Activated CD4-positive, alpha-beta T cell treated with anti-CD3 and anti-CD28 coated beads, Interleukin-2, amount 10 ng/mL, durations not matched to agents 7 days and 5 days (primary cell): ENCODE measurements at regions not wholly inside any gene's neighbourhood (a gene's known extent, or its start where the extent isn't known, plus 50 kb on each side); places are given as distances from the start of the nearest gene placed in this dataset.
A peak's percentile ranks its signal among the peaks of the same experiment; 100 is the strongest.

Experiments
- CTCF ChIA-PET: fragments of 350-600 bp; sonication (Branson Sonifier 250); formaldehyde crosslinking; loops from one replicate; lab custom pipeline; 2021; ENCODE audit warnings: antibody characterized with exemption; lab: Charles Lee
- POLR2A ChIA-PET: fragments of 350-600 bp; sonication (Branson Sonifier 250); formaldehyde crosslinking; loops from one replicate; lab custom pipeline; 2021; ENCODE audit warnings: antibody characterized with exemption; lab: Charles Lee
- DNase-seq: peaks from one replicate; pipeline ENCODE4 v3.0.0-alpha.2; 2020
- H3K27ac Mint-ChIP-seq: one replicate; pipeline ENCODE4 v1.8.0; 2021; ENCODE audit warnings: mild to moderate bottlenecking, moderate library complexity, mixed read lengths
- H3K27me3 Mint-ChIP-seq: one replicate; pipeline ENCODE4 v1.8.0; 2021; ENCODE audit warnings: mixed read lengths
- H3K36me3 Mint-ChIP-seq: one replicate; pipeline ENCODE4 v1.8.0; 2021; ENCODE audit warnings: low read depth, mixed read lengths
- H3K4me1 Mint-ChIP-seq: one replicate; pipeline ENCODE4 v1.8.0; 2021; ENCODE audit warnings: mixed read lengths
- H3K4me3 Mint-ChIP-seq: one replicate; pipeline ENCODE4 v1.8.0; 2021; ENCODE audit warnings: mild to moderate bottlenecking, moderate library complexity, mixed read lengths
- H3K9me3 Mint-ChIP-seq: one replicate; pipeline ENCODE4 v1.8.0; 2021; ENCODE audit warnings: mixed read lengths

DNA sequence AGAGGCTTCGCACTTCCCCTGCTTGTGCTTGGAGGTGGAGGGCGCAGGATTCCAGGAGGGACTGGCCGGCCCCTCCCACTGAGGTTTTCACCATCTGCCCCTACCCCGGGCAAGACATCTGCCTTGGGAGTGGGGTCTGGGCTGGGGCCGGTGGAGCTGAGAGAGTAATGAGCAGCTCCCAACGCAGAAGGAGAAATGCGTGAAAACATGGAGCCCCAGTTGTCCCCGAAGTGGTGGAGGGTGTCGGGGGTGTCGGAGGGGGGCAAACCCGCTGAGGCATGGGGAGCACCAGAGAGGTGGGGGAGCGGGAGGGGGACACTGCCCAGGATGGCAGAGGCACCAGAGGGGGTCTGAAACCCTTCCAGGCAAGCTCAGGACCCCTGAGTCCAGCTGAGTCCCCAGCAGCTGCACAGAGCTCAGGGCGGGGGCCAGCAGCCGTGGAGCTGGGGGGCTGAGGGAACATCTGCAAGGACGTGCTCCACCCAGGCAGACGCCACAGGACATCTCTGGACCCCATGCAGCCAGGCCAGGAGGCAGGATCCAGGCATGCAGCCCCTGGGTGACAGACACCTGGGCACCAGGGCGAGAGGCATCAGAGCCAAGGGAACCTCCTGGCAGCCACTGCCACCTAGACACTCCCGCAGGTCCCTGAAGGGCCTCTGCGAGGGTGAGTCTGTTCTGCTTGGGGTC, 110.6 kb downstream of the SIK1 start:
- no peaks in the 10 kb centered on the region for H3K9me3 Mint-ChIP-seq
- H3K4me1 Mint-ChIP-seq, result peaks cover 26% of the 10 kb centered on the region
- no peak overlapping the region for H3K27ac Mint-ChIP-seq
- DNase-seq, result no peak
- H3K36me3 Mint-ChIP-seq, result no peaks in the 10 kb centered on the region
- no peaks in the 10 kb centered on the region for H3K27me3 Mint-ChIP-seq
- ChIA-PET CTCF (no interaction called here), POLR2A (no interaction called here)
- H3K4me3 Mint-ChIP-seq, result no peak overlapping the region

DNA sequence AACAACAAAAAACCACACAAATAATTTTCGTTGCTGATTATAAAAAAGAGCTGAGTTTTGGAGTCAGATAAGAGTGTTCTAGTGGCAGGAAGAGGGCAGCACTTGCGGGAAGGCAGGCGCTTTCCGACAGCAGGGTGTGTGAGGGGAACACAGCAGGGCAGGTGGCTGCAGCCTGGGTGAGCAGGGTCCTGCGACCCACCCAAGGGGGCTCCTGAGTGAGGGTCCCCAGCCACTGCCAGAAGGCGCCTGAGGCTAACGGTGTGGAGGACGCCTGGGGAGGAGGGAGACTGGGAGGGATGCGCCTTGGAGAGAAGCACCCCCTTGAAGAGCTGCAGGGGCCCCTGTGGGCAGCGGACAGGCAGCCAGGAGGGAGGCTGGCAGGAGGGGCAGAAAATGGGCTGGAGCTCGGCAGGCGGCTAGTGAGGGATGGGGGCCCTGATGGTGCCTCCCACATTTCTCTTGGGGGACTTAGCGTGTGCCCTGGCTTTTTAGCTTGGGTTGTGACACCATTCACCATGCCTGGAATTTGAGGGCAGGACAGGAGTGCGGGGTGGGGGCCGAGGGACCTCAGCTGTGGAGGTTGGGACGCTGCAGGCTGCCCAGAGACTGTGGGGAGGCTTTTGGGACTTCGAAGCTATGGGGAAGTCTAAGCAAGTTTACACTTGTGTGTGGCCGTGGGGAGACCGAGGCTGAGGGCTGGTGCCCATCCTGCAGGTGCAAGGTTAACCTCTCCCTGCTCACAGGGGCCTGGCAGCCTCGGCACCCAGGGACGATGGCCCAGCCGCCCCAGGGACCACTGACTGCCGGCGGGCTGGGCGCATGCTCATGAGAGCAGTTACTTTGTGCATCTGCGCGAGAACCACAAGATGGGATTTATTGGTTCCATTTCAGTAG, 111.4 kb downstream of the SIK1 start:
- ChIA-PET CTCF (interaction anchor here (1.4 kb wide), 1 partner anchor 10 kb away, joined by 4 read pairs; no protein-coding TSS in a partner anchor), POLR2A (no interaction called here)
- H3K36me3 Mint-ChIP-seq, result no peaks in the 10 kb centered on the region
- H3K27ac Mint-ChIP-seq, result peak overlapping the region; percentile 74
- H3K4me1 Mint-ChIP-seq, result peaks cover 28% of the 10 kb centered on the region
- DNase-seq, result peak; percentile 47
- peaks cover 2% of the 10 kb centered on the region for H3K27me3 Mint-ChIP-seq
- no peaks in the 10 kb centered on the region for H3K9me3 Mint-ChIP-seq
- no peak overlapping the region for H3K4me3 Mint-ChIP-seq

DNA sequence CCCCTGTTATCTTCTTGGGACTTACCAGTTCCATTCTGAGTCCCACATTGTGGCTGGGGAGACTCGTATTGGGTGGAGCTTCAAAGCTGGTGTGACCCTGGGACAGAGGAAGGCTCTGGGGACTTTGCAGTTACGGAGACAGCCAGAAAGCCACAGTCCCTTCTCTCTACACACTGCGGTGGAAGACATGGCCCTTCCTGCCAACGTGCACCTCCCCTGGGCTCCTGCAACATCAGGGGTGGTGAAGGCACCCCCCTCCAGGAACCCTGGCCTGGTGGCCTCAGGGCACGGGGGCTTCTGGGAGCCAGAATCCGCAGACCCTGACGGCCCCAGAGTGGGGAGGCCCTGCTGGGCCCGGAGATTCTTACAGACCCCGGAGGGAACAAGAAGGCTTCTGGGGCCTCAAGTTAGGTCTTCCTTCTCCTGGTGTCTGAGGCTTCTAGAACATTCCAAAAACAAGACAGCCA, 113.0 kb downstream of the SIK1 start:
- CTCF ChIA-PET, result interaction anchor here (1.4 kb wide), 1 partner anchor 12 kb away, joined by 4 read pairs; no protein-coding TSS in a partner anchor
- POLR2A ChIA-PET, result no interaction called here
- Mint-ChIP-seq H3K36me3 (no peaks in the 10 kb centered on the region), H3K27me3 (peaks cover 2% of the 10 kb centered on the region), H3K4me3 (no peak overlapping the region), H3K4me1 (peaks cover 28% of the 10 kb centered on the region), H3K9me3 (no peaks in the 10 kb centered on the region), H3K27ac (peak overlapping the region; percentile 5)
- no peak for DNase-seq

DNA sequence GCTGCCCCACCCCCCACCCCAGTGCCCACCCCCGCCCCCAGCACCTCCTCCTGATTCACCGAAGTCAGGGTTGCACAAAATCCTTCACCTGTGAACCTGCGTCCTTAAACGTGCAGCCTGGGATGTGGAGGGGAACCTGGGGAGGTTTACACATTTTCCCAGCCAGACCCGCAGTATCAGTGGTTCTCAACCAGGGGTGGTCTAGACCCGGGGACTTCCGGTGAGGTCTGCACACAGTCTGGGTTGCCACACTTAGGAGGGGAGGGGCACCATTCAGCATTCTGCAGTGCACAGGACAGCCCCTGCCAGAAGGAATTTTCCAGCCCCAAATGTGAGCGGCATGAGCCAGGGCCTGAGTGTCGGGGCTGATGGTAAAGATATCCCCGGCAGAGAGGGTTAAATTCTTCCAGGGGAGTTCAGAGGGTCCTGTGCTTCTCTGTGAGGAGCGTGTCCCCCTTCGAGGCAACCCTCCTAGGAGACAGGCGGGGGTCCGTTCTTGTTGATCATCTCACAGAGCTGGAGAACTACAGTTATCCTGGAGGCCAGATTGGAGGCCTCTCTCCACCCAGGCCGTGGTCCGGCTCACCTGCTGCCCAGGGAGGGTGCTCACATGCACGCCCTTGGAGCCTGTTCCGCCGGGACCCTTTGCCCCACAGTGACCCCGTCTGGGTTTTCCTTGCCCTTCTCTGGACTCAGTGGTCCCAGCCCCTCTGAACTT, 113.6 kb downstream of the SIK1 start:
- peaks cover 28% of the 10 kb centered on the region for H3K4me1 Mint-ChIP-seq
- H3K36me3 Mint-ChIP-seq, result no peaks in the 10 kb centered on the region
- H3K27ac Mint-ChIP-seq, result peak overlapping the region; percentile 74

DNA sequence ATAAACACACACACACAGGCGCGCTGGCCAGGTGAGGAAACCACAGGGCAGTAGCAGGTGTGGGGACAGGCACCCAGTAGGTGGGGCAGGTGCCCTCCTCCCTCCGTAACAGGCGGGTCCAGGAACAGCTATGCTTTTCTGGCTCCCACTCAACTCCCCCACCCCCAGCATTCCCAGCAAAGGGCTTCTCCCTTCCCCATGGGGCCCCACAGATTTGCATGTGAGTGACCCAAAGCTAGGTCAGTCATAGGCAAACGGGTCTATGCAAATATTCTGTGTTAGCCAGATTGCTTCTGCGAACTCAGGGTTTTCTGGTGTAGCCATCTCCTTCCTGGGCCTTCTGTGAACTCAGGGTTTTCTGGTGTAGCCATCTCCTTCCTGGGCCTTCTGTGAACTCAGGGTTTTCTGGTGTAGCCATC, 114.2 kb downstream of the SIK1 start:
- Mint-ChIP-seq H3K36me3 (no peaks in the 10 kb centered on the region), H3K27me3 (peaks cover 2% of the 10 kb centered on the region), H3K9me3 (no peaks in the 10 kb centered on the region), H3K27ac (no peak overlapping the region), H3K4me3 (no peak overlapping the region), H3K4me1 (peaks cover 28% of the 10 kb centered on the region)
- ChIA-PET POLR2A (no interaction called here), CTCF (no interaction called here)
- DNase-seq, result no peak

More for the DNA sequence above, 113.6 kb downstream of the SIK1 start:
- no peaks in the 10 kb centered on the region for H3K9me3 Mint-ChIP-seq
- H3K27me3 Mint-ChIP-seq, result peaks cover 2% of the 10 kb centered on the region
- ChIA-PET CTCF (no interaction called here), POLR2A (no interaction called here)
- H3K4me3 Mint-ChIP-seq, result no peak overlapping the region
- DNase-seq, result no peak

DNA sequence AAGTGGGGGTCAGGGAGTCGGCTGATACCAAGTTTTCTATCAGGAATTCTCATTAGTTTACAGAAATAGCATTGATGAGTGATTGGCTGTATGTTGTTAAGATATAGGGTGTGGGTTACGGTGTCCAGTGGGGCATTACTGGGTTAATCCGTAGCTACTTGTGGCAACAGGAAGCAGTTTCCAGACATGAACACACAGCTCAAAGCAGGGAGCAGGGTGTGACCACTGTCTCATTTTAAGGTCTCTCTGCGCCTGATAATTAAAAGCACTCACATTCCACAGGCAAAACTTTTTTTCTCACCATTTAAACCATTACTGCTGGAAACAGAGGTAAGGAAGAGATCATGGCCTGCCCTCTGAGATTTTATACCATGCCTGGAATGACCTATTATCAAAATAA, 114.9 kb downstream of the SIK1 start:
- ChIA-PET CTCF (interaction anchor here (0.7 kb wide), 1 partner anchor 9 kb away, joined by 3 read pairs; no protein-coding TSS in a partner anchor), POLR2A (no interaction called here)
- Mint-ChIP-seq H3K27ac (no peak overlapping the region), H3K4me3 (no peak overlapping the region), H3K4me1 (peaks cover 28% of the 10 kb centered on the region), H3K27me3 (peaks cover 2% of the 10 kb centered on the region), H3K9me3 (no peaks in the 10 kb centered on the region), H3K36me3 (no peaks in the 10 kb centered on the region)
- no peak for DNase-seq

DNA sequence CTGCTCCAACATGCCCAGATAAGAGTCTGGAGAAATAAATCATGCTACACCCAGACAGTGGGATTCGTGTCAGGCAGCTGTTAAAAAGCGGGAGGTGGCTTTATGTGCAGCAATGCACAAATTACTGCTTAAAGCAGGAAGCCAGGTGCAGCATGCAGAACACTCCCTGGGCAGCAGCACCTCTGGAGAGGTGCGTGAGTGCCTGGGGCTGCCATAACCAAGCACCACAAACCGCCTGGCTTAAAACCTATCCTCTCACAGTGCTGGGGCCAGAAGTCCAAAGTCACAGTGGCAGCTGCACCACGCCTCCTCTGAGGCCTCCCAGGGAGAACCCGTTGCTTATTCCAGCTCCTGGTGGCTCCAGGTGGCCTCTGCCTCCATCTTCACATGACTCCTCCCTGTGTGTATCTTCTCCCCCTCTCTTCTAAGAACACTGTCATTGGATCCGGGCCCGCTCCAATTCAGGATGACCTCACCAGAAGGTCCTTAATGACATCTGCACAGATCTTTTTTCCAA, 115.6 kb downstream of the SIK1 start:
- no peak overlapping the region for H3K27ac Mint-ChIP-seq
- no peak overlapping the region for H3K4me3 Mint-ChIP-seq
- H3K4me1 Mint-ChIP-seq, result peaks cover 27% of the 10 kb centered on the region
- DNase-seq, result no peak
- no peaks in the 10 kb centered on the region for H3K9me3 Mint-ChIP-seq
- ChIA-PET POLR2A (no interaction called here), CTCF (no interaction called here)
- H3K27me3 Mint-ChIP-seq, result peaks cover 2% of the 10 kb centered on the region
- H3K36me3 Mint-ChIP-seq, result no peaks in the 10 kb centered on the region

DNA sequence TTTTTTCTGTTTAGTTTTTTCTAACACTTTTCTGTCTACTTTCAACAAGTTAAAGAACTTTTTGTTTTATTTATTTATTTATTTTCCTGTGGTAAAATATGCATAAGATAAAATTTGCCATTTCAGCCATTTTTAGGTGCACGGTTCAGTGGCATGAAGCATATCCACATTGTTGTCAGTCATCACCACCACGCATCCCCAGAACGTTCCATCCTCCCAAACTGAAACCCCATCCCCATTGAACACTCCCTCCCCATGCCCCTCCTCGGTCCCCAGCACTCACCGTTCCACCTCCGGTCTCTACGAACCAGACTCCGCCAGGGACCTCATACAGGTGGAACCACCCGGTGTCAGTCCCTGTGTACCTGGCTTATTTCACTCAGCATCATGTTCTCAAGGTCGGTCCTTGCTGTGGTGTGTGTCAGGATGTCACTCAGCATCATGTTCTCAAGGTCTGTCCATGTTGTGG, 118.1 kb downstream of the SIK1 start:
- Mint-ChIP-seq H3K36me3 (no peaks in the 10 kb centered on the region), H3K9me3 (no peaks in the 10 kb centered on the region), H3K4me1 (peaks cover 16% of the 10 kb centered on the region), H3K27me3 (peaks cover 2% of the 10 kb centered on the region), H3K4me3 (no peak overlapping the region), H3K27ac (no peak overlapping the region)
- ChIA-PET POLR2A (interaction anchor here (0.6 kb wide), 1 partner anchor 781 kb away, joined by 3 read pairs; no protein-coding TSS in a partner anchor), CTCF (no interaction called here)
- DNase-seq, result no peak

DNA sequence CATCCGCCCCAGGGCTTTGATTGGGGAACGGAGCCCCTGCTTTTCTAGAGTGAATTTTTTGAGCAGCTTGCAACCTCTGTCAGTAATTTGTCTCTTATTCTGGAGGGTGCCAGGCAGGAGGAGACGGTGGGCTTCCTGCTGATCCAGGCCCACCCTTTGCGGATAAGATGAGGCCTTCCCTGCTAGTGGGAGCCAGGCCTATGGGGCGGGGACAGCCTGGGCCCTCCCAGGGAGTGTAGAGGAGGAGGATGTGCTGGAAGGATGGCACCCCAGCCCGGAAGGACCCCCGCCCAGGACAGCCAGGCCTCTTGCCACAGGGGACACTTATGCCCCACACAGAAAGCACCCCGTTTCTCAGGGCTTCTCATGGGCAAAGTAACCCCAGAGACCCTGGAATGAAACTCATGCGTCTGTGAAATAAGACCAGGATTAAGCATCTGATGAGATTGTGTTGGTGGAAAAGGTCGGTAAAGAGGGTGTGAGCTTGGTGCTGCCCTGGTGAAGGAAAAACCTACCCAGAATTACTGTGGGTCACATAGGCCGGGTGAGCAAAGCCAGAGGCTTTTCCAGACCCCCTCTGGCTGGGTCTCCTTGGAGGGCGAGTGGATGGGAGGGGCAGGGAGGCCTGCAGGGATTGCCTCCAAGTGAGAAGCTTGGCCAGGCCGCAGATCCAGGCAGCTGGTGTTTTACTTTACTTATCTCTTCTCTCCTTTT, 118.7 kb downstream of the SIK1 start:
- H3K27me3 Mint-ChIP-seq, result peaks cover 2% of the 10 kb centered on the region
- ChIA-PET POLR2A (interaction anchor here (0.6 kb wide), 1 partner anchor 781 kb away, joined by 3 read pairs; no protein-coding TSS in a partner anchor), CTCF (no interaction called here)
- peaks cover 13% of the 10 kb centered on the region for H3K4me1 Mint-ChIP-seq
- H3K27ac Mint-ChIP-seq, result no peak overlapping the region
- H3K9me3 Mint-ChIP-seq, result no peaks in the 10 kb centered on the region
- no peak for DNase-seq
- no peak overlapping the region for H3K4me3 Mint-ChIP-seq
- no peaks in the 10 kb centered on the region for H3K36me3 Mint-ChIP-seq

DNA sequence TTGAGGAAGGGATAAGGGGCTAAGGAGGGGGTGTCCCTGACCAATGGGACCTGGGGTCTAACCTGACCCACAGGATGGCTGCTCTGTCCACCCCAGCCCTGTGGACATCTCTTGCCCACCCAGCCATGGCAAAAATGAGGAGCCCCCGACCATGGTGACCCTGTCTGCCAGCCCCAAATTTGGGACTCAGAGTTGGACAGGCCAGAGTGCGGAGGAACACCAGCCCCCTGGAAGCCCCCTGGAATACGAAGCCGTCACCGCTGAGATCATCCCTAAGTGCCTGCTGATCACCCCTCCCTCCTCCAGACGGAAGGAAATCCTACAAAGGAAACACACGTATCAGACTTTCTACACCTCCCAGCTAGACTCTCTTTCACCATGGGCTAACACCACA, 119.3 kb downstream of the SIK1 start:
- H3K27me3 Mint-ChIP-seq, result peaks cover 2% of the 10 kb centered on the region
- H3K9me3 Mint-ChIP-seq, result no peaks in the 10 kb centered on the region
- DNase-seq, result no peak
- no peak overlapping the region for H3K27ac Mint-ChIP-seq
- POLR2A ChIA-PET, result no interaction called here
- H3K4me3 Mint-ChIP-seq, result no peak overlapping the region
- peaks cover 10% of the 10 kb centered on the region for H3K4me1 Mint-ChIP-seq
- H3K36me3 Mint-ChIP-seq, result no peaks in the 10 kb centered on the region
- CTCF ChIA-PET, result no interaction called here

DNA sequence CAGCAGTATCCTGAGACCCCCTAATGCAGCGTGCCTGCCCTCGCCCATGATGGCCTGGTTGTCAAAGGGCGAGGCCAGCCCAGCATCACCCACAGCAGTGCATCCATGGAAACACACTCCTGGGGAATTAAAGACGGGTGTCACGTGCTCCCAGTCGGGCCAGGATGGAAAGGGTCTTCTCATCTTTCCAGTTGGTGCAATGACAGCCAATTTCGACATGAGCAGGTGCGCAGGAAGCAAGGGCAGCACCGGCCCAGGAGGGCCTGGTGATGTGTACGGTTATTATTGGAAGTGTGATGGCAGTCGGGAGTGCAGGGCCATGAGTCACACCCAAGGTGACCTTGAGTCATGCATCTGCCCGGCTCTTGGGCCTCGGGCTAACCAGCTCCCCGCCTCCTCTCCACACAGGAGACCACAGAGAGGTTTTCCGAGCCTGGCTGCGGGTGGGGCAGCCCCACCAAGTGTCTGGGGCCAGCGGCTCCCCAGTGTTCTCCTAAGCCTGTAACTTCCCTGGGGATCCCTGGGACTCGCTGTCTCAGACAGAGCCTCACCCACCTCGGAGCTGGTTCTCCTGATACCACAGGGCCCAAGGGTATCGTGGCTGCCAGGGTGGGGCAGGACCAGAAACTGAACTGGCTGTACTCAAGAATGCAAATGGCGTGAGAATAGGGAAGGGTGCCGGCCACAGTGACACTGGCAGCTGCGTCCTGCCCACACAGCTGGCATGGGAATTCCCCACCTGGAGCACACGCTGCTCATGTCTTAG, 119.8 kb downstream of the SIK1 start:
- POLR2A ChIA-PET, result no interaction called here
- peaks cover 2% of the 10 kb centered on the region for H3K27me3 Mint-ChIP-seq

More for the DNA sequence above, 119.8 kb downstream of the SIK1 start:
- Mint-ChIP-seq H3K4me3 (no peak overlapping the region), H3K4me1 (peaks cover 8% of the 10 kb centered on the region), H3K27ac (no peak overlapping the region), H3K9me3 (no peaks in the 10 kb centered on the region), H3K36me3 (no peaks in the 10 kb centered on the region)
- no peak for DNase-seq
- CTCF ChIA-PET, result no interaction called here
